Frontal cortex (tissue), 3 donors: ENCODE measurements at regions not wholly inside any gene's neighbourhood (a gene's known extent, or its start where the extent isn't known, plus 50 kb on each side); places are given as distances from the start of the nearest gene placed in this dataset.
"Not testable (repeated sequence)": the region's sequence is repeated elsewhere in the genome, so short reads cannot be mapped to it uniquely, and the experiment has no call there.

Experiments used
- DNase-seq, 2 donors: peaks; one replicate each; pipeline ENCODE4 v3.0.0; 2012; ENCODE audit warnings: low spot score in 2 of 2
- FAIRE-seq: peaks from 2 replicates; lab custom pipeline; 2012; peaks lifted over from hg19 to GRCh38; lab: Jason Lieb, UNC
- donor health status: control.
- donor health status: control.
- donor health status: control.

GRCh38 chr11:89545691-89546090, 54.5 kb upstream of the NOX4 start:
- DNase-seq (no peak), FAIRE-seq (no peak)

DNA sequence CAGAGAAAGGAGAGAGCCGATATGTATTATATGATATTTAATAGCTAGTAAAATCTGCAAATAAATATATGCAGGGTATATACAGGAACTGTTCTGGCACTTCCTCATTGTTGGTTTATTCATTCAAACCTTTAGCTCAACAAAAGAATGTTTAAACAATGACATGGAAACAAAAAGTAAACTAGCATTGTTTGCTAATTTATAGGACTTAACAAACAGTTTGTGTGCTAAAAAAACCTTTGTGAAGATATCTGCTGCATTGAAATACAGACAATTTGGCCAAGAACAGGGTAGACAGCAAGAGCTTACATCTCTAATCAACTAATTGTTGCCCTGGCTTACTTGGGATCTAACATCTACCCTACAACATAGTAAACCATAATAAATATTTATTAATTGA, 64.6 kb upstream of the NOX4 start:
- DNase-seq, FAIRE-seq: not testable (repeated sequence)

GRCh38 chr11:89556731-89557707, 65.8 kb upstream of the NOX4 start:
- not testable (repeated sequence) for FAIRE-seq, DNase-seq

- DNase-seq, FAIRE-seq: not testable (repeated sequence)
These were observed 69.4 kb upstream of the NOX4 start for GRCh38 chr11:89560598-89560997.

GRCh38 chr11:89562731-89563130, 71.6 kb upstream of the NOX4 start:
- not testable (repeated sequence) for FAIRE-seq, DNase-seq

- FAIRE-seq (no peak), DNase-seq (no peak)
These were observed 75.8 kb upstream of the NOX4 start for GRCh38 chr11:89566972-89567371.

DNA sequence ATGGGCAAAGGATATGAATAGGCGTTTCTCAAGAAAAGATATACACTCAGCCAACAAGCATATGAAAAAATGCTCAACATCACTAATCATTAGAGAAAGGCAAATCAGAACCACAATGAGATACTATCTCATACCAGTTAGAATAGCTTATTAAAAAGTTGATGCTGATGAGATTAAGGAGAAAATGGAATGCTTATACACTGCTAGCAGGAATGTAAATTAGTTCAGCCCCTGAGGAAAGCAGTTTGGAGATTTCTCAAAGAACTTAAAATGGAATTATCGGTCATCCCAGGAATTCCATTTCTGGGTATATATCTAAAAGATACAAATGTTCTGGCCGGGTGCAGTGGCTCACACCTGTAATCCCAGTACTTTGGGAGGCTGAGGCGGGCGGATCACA, 78.2 kb upstream of the NOX4 start:
- DNase-seq, FAIRE-seq: not testable (repeated sequence)

GRCh38 chr11:89571706-89572105, 80.5 kb upstream of the NOX4 start:
- FAIRE-seq, DNase-seq: not testable (repeated sequence)

DNA sequence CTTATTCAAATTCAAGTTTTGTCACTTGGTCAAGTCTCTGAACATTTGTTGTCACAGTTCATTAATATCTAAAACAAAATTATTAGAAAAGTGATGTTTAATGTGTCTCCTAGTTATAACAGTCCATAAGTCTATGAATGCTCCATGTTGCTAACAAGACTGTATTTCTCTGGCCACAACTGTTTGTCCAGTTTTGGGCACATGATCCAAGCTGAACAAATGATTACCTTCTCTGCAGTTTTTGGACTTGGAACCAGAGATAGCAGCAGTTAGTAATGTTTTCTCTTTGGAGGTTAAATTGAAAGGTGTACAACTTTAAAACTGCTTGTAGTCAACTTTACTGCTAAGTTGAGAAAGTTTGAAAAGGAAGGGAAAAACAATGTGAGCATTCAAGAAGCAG, 84.7 kb upstream of the NOX4 start:
- FAIRE-seq, DNase-seq: not testable (repeated sequence)

- not testable (repeated sequence) for DNase-seq, FAIRE-seq
These were observed 86.3 kb upstream of the NOX4 start for GRCh38 chr11:89577428-89577827.

DNA sequence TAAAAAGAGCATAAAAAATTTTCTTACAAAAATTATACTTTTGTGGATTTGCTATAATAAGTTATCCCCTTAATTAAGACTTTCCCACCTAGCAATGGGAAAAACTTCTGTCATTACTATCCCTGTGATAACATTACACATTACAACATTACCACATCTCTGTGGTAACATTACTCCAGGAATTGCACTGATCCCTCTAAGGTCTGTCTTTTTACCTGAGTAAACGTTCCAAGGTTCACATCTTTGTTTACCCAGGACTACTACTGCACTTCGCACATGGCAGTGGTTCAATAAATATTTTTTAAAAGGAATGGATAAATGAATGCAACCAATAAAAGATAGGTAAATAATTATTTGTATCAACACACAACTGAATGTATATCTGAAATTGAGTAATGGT, 92.4 kb upstream of the NOX4 start:
- no peak for FAIRE-seq
- DNase-seq = no peak

DNA sequence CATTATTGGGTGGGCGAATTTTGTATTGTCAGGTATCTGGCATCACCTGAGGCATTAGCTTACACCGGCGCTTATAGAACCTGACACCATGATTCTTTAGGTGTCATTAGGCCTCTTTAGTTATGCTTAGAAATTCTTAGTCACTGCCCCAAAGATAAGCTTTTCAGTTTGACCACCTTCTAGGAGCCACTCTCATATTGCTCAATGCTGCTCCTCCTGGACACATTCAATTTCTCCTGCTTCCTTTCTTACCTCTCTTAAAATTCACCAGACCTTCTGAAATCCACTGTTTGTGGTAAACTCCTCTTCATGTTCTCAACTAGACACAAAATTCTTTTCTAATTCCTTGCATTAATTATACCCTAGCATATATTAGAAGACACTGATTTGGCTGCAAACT, 93.9 kb upstream of the NOX4 start:
- not testable (repeated sequence) for FAIRE-seq

GRCh38 chr11:89585471-89585870, 94.3 kb upstream of the NOX4 start:
- not testable (repeated sequence) for FAIRE-seq

More for the DNA sequence above, 93.9 kb upstream of the NOX4 start:
- not testable (repeated sequence) for DNase-seq

GRCh38 chr11:89589413-89589812, 98.2 kb upstream of the NOX4 start:
- DNase-seq, FAIRE-seq: not testable (repeated sequence)

More at GRCh38 chr11:89585471-89585870, 94.3 kb upstream of the NOX4 start:
- DNase-seq = not testable (repeated sequence)

- DNase-seq, FAIRE-seq: not testable (repeated sequence)
These were observed 98.9 kb upstream of the NOX4 start for GRCh38 chr11:89590008-89590632.

- not testable (repeated sequence) for FAIRE-seq
These were observed 108.8 kb upstream of the TRIM77 start for GRCh38 chr11:89601263-89601662.

GRCh38 chr11:89604281-89604680, 105.8 kb upstream of the TRIM77 start:
- FAIRE-seq (no peak), DNase-seq (no peak)

More at GRCh38 chr11:89601263-89601662, 108.8 kb upstream of the TRIM77 start:
- not testable (repeated sequence) for DNase-seq

- not testable (repeated sequence) for FAIRE-seq, DNase-seq
These were observed 103.3 kb upstream of the TRIM77 start for GRCh38 chr11:89606845-89607244.

DNA sequence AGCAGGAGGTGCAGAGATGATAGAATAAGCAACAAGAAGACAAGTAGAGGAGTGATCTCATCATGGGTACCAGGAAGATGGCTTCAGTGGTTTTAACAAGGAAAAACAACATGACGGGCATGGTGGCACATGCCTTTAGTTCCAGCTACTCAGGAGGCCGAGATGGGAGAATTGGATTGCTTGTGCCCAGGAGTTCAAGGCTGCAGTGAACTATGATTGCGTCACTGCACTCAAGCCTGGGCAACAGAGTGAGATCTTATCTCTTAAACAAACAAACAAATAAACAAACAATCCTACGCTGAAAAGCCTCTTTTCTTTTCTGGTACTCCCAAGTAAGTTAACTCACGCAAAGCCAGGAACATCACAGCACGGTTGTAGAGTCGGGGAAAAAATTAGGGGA, 102.6 kb upstream of the TRIM77 start:
- FAIRE-seq, DNase-seq: not testable (repeated sequence)

DNA sequence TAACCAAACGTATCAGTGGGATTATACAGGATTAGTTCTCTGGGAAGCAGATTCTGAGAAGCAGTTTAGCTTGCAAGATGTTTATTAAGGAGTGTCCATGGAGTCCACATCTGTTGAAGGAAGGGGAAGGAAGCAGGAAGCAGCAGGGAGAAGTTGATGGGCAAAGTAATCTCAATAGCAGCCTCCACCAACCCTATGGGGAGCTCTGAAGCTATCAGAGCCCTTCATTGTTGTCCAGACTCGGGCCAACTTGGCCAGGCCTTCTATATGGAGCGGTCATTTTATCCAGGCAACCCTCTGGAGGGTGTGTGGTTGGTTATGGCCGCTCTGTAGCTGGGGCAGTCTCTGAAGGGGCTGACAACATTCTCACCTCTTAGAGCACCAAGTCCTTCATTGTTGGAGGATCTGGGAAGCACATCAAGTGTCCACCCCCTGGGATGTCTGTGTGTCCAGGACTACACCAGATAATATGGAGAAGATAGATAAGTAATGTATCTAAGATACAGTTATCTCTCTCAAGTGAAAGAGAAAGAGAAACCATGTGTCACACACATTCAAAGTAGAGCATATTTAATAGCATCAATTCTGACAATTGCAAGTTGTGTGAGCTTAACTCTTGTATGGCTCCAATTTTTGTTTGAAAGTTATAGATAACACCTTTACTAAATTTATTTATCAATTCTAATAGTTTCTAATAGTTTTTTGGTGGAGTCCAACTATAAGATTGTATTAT, 101.7 kb upstream of the TRIM77 start:
- FAIRE-seq (no peak), DNase-seq (no peak)
